HepG2 (cell line): ENCODE measurements at regions not wholly inside any gene's neighbourhood (a gene's known extent, or its start where the extent isn't known, plus 50 kb on each side); places are given as distances from the start of the nearest gene placed in this dataset.

Experiments used
- ATAC-seq: fragments of 200-7000 bp; cut with Tn5 transposase; 3 replicates; pipeline ENCODE4 v1.9.1; 2020; ENCODE audit warnings: mild to moderate bottlenecking, moderate library complexity
- BruUV-seq: library from RNA; stranded (reverse); fragments of 400-500 nt; replicated peaks from 2 replicates; lab custom pipeline; 2021; lab: Mats Ljungman, UMichigan
- CTCF ChIA-PET: fragments of 300-600 bp; formaldehyde crosslinking; extraction: SDS; loops from one replicate; lab custom pipeline; 2021; ENCODE audit warnings: low total read pairs, inconsistent platforms, low intra/inter-chr PET ratio; lab: Yijun Ruan, JAX
- POLR2A ChIA-PET: fragments of 350-600 bp; sonication (Branson Sonifier 250); formaldehyde crosslinking; loops from one replicate; lab custom pipeline; 2020; ENCODE audit warnings: antibody characterized with exemption, inconsistent platforms; lab: Yijun Ruan, JAX
- DNase-seq: peaks from one replicate; pipeline ENCODE4 v3.0.0-alpha.2; 2015; ENCODE audit warnings: low spot score
- FAIRE-seq: peaks from 3 replicates; lab custom pipeline; 2011; peaks lifted over from hg19 to GRCh38; lab: Jason Lieb, UNC
- H2AFZ ChIP-seq: one replicate; pipeline ENCODE4 v1.6.1; 2011; ENCODE audit warnings: low read length, inconsistent platforms
- H3K27ac ChIP-seq: fragments of 300-600 bp; 3 replicates; pipeline ENCODE4 v1.8.0; 2011; ENCODE audit warnings: mixed run types, mild to moderate bottlenecking, mixed read lengths, low read length, inconsistent platforms; ENCODE audit not compliant: insufficient read depth; ENCODE audit errors: extremely low read length
- H3K27me3 ChIP-seq, 2 experiments: fragments of 200-600 bp in 1 of 2; 2 replicates in 1 of 2; 3 replicates in 1 of 2; pipeline versions ENCODE4 v1.6.0 to v1.8.0; 2011; ENCODE audit warnings: low read length in 2 of 2, mild to moderate bottlenecking in 2 of 2, moderate library complexity in 2 of 2, inconsistent platforms in 1 of 2; ENCODE audit not compliant: insufficient read depth in 2 of 2, control insufficient read depth in 1 of 2
- H3K36me3 ChIP-seq, 2 experiments: fragments of 200-600 bp in 1 of 2; replicated peaks in 1 of 2; 2 replicates in 1 of 2; 3 replicates in 1 of 2; pipeline versions ENCODE4 v1.5.1 to v1.8.0; 2011; ENCODE audit warnings: low read length in 2 of 2, inconsistent platforms in 1 of 2; ENCODE audit not compliant: insufficient read depth in 2 of 2, control insufficient read depth in 1 of 2
- H3K4me1 ChIP-seq: 2 replicates; pipeline ENCODE4 v1.5.1; 2012; ENCODE audit warnings: low read length, inconsistent platforms; ENCODE audit not compliant: insufficient read depth
- H3K4me2 ChIP-seq: 2 replicates; pipeline ENCODE4 v1.6.0; 2011; ENCODE audit warnings: low read depth, low read length, inconsistent platforms
- H3K4me3 ChIP-seq, 3 experiments: fragments of 200-600 bp in 1 of 3; sonication (generic), shearing (Covaris generic) in 1 of 3; replicated peaks in 1 of 3; 2 replicates each; pipeline ENCODE4 v1.5.1; 2011 to 2016; ENCODE audit warnings: low read length in 3 of 3, inconsistent platforms in 2 of 3, low read depth in 2 of 3, mild to moderate bottlenecking in 2 of 3, control low read depth in 1 of 3, mixed read lengths in 1 of 3; ENCODE audit not compliant: insufficient read depth in 1 of 3
- H3K79me2 ChIP-seq: one replicate; pipeline ENCODE4 v1.6.1; 2011; ENCODE audit warnings: low read length, inconsistent platforms; ENCODE audit not compliant: insufficient read depth
- H3K9ac ChIP-seq: 2 replicates; pipeline ENCODE4 v1.6.0; 2011; ENCODE audit warnings: mild to moderate bottlenecking, low read depth, low read length, inconsistent platforms; ENCODE audit not compliant: insufficient read depth
- H3K9me3 ChIP-seq: 2 replicates; pipeline ENCODE4 v1.5.1; 2012; ENCODE audit warnings: mild to moderate bottlenecking, low read length
- H4K20me1 ChIP-seq: 2 replicates; pipeline ENCODE4 v1.6.0; 2011; ENCODE audit warnings: inconsistent platforms, mild to moderate bottlenecking, low read length, moderate library complexity; ENCODE audit not compliant: insufficient read depth
- BHLHE40 ChIP-seq: IDR thresholded peaks from 2 replicates; pipeline ENCODE4 v1.6.1; 2011; ENCODE audit warnings: low read length, improper control_type of control experiment
- CCDC6 ChIP-seq: sonication (generic); formaldehyde crosslinking; IDR thresholded peaks from 2 replicates; pipeline ENCODE4 v1.8.1; 2022; ENCODE audit warnings: mild to moderate bottlenecking, missing genetic modification reagents, moderate library complexity
- ETV6 ChIP-seq: sonication (generic); formaldehyde crosslinking; conservative IDR thresholded peaks from 2 replicates; pipeline ENCODE4 v1.4.0; 2020; ENCODE audit warnings: missing genetic modification reagents
- FOSL1 ChIP-seq: sonication (generic); formaldehyde crosslinking; IDR thresholded peaks from 2 replicates; pipeline ENCODE4 v1.9.0; 2021; ENCODE audit warnings: missing genetic modification reagents, borderline replicate concordance
- KAT7 ChIP-seq: IDR thresholded peaks from 2 replicates; pipeline ENCODE4 v1.6.1; 2018; ENCODE audit warnings: borderline replicate concordance, missing compliant biosample characterization
- SOX6 ChIP-seq, 2 experiments: fragments of 450-650 bp in 1 of 2; sonication (generic) in 1 of 2; formaldehyde crosslinking in 1 of 2; IDR thresholded peaks; 2 replicates each; pipeline versions ENCODE4 v1.4.0 to v1.6.1; 2017 to 2020; ENCODE audit warnings: antibody characterized with exemption in 1 of 2, mild to moderate bottlenecking in 1 of 2, missing genetic modification reagents in 1 of 2
- ZFAT ChIP-seq: sonication (generic); formaldehyde crosslinking; conservative IDR thresholded peaks from 2 replicates; pipeline ENCODE4 v1.8.1; 2023; ENCODE audit warnings: missing genetic modification reagents, inconsistent platforms
- ZNF124 ChIP-seq: sonication (generic); formaldehyde crosslinking; IDR thresholded peaks from 2 replicates; pipeline ENCODE4 v1.4.0; 2020; ENCODE audit warnings: missing genetic modification reagents
- ZNF232 ChIP-seq: sonication (generic); formaldehyde crosslinking; IDR thresholded peaks from 2 replicates; pipeline ENCODE4 v1.4.0; 2020; ENCODE audit warnings: missing genetic modification reagents, borderline replicate concordance
- ZNF260 ChIP-seq: sonication (generic); formaldehyde crosslinking; IDR thresholded peaks from 2 replicates; pipeline ENCODE4 v1.4.0; 2020; ENCODE audit warnings: missing genetic modification reagents, low read depth, mild to moderate bottlenecking, borderline replicate concordance
- ZNF441 ChIP-seq: sonication (generic); formaldehyde crosslinking; IDR thresholded peaks from 2 replicates; pipeline ENCODE4 v1.7.0; 2021; ENCODE audit warnings: missing genetic modification reagents, borderline replicate concordance
- ZNF878 ChIP-seq: sonication (generic); formaldehyde crosslinking; IDR thresholded peaks from 2 replicates; pipeline ENCODE4 v1.8.1; 2023; ENCODE audit warnings: mild to moderate bottlenecking, missing genetic modification reagents, moderate library complexity
- ZSCAN9 ChIP-seq: IDR thresholded peaks from 2 replicates; pipeline ENCODE4 v1.6.1; 2016; ENCODE audit warnings: borderline replicate concordance
- WGBS: methylation state at CpG from one replicate; pipeline ENCODE4 v1.1.6; 2017; ENCODE audit warnings: low lambda C conversion rate; 5-methylcytosine and 5-hydroxymethylcytosine counted together
- in situ Hi-C: cut with HindIII; loops from 2 replicates; pipeline ENCODE4 v1.10.0; 2017; ENCODE audit warnings: low pct_unique_long_range_greater_than_20kb; ENCODE audit not compliant: extremely low pct_ligation_motif_present
- intact Hi-C: fragments of 100-400 bp; cut with micrococcal nuclease; formaldehyde crosslinking; loops from one replicate; pipeline ENCODE4 v1.10.0; 2022; ENCODE audit not compliant: unreplicated experiment
- TF ChIP-seq, protein P1 (sequence below): sonication (generic); formaldehyde crosslinking; IDR thresholded peaks from 2 replicates; pipeline ENCODE4 v1.9.0; 2021; ENCODE audit warnings: missing genetic modification reagents, mild to moderate bottlenecking, borderline replicate concordance
- TF ChIP-seq, protein P2 (sequence below): sonication (generic); formaldehyde crosslinking; IDR thresholded peaks from 2 replicates; pipeline ENCODE4 v1.5.0; 2020; ENCODE audit warnings: mild to moderate bottlenecking, missing genetic modification reagents, moderate library complexity
- TF ChIP-seq, protein P3 (sequence below): sonication (generic); formaldehyde crosslinking; IDR thresholded peaks from 2 replicates; pipeline ENCODE4 v1.5.0; 2020; ENCODE audit warnings: missing genetic modification reagents
- TF ChIP-seq, protein P4 (sequence below): sonication (generic); formaldehyde crosslinking; conservative IDR thresholded peaks from 2 replicates; pipeline ENCODE4 v1.4.0; 2020; ENCODE audit warnings: missing genetic modification reagents
- TF ChIP-seq, protein P5 (sequence below): sonication (generic); formaldehyde crosslinking; IDR thresholded peaks from 2 replicates; pipeline ENCODE4 v1.4.0; 2020; ENCODE audit warnings: mild to moderate bottlenecking, missing genetic modification reagents

DNA sequence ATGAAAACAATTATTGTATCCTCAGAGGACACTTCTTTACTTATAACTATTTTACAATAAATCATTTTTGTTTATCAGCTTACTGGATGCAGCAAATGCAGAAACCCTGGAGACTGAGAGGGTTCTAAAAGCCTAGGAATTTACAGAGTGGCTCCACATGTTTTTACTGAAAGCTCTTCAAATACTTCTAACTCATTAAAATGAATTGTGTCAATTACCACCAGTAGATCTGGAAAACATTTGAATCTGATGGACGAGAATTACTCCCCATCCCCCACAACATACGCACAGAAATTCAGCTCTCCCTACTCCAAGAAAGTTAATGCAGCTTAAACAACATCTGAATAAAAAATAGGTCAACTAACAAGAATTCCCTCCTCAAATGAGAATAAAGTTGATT, 319.8 kb upstream of the FIGN start:
- Histone ChIP-seq H3K79me2 (no peaks in the 10 kb centered on the region), H3K4me2 (no peak overlapping the region), H3K27me3 (no peaks in the 10 kb centered on the region), H3K36me3 (no peaks in the 10 kb centered on the region), H2AFZ (no peak overlapping the region), H3K4me1 (no peaks in the 10 kb centered on the region), H3K9ac (no peak overlapping the region), H4K20me1 (no peaks in the 10 kb centered on the region), H3K4me3 (no peak overlapping the region), H3K9me3 (no peaks in the 10 kb centered on the region), H3K27ac (no peak overlapping the region)
- intact Hi-C loops: no loop called here
- ChIA-PET POLR2A (no interaction called here), CTCF (no interaction called here)
- no peak for ATAC-seq
- no TSS peak for BruUV-seq
- no peak for FAIRE-seq
- DNase-seq: no peak
- WGBS: 39% methylated on average over 2 of the region's 2 CpGs
- TF ChIP-seq ZNF232 (no peak), SOX6 (IDR thresholded peaks at IDR 0.05) (no peak), SOX6 (CRISPR knock-in tag; IDR thresholded peaks at IDR 0.05) (no peak), ZNF441 (CRISPR knock-in tag) (no peak), ZNF878 (CRISPR knock-in tag) (no peak), ZNF260 (no peak), CCDC6 (CRISPR knock-in tag) (no peak), ZFAT (no peak), KAT7 (CRISPR knock-in tag) (no peak), FOSL1 (CRISPR knock-in tag) (no peak), ETV6 (CRISPR knock-in tag) (no peak), BHLHE40 (no peak), ZSCAN9 (CRISPR knock-in tag) (no peak), ZNF124 (no peak)
- TF ChIP-seq, protein P1, sequence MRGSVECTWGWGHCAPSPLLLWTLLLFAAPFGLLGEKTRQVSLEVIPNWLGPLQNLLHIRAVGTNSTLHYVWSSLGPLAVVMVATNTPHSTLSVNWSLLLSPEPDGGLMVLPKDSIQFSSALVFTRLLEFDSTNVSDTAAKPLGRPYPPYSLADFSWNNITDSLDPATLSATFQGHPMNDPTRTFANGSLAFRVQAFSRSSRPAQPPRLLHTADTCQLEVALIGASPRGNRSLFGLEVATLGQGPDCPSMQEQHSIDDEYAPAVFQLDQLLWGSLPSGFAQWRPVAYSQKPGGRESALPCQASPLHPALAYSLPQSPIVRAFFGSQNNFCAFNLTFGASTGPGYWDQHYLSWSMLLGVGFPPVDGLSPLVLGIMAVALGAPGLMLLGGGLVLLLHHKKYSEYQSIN (CRISPR knock-in tag): no peak
- TF ChIP-seq, protein P2, sequence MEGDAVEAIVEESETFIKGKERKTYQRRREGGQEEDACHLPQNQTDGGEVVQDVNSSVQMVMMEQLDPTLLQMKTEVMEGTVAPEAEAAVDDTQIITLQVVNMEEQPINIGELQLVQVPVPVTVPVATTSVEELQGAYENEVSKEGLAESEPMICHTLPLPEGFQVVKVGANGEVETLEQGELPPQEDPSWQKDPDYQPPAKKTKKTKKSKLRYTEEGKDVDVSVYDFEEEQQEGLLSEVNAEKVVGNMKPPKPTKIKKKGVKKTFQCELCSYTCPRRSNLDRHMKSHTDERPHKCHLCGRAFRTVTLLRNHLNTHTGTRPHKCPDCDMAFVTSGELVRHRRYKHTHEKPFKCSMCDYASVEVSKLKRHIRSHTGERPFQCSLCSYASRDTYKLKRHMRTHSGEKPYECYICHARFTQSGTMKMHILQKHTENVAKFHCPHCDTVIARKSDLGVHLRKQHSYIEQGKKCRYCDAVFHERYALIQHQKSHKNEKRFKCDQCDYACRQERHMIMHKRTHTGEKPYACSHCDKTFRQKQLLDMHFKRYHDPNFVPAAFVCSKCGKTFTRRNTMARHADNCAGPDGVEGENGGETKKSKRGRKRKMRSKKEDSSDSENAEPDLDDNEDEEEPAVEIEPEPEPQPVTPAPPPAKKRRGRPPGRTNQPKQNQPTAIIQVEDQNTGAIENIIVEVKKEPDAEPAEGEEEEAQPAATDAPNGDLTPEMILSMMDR (CRISPR knock-in tag): no peak
- TF ChIP-seq, protein P3, sequence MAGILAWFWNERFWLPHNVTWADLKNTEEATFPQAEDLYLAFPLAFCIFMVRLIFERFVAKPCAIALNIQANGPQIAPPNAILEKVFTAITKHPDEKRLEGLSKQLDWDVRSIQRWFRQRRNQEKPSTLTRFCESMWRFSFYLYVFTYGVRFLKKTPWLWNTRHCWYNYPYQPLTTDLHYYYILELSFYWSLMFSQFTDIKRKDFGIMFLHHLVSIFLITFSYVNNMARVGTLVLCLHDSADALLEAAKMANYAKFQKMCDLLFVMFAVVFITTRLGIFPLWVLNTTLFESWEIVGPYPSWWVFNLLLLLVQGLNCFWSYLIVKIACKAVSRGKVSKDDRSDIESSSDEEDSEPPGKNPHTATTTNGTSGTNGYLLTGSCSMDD (CRISPR knock-in tag): no peak
- TF ChIP-seq, protein P4, sequence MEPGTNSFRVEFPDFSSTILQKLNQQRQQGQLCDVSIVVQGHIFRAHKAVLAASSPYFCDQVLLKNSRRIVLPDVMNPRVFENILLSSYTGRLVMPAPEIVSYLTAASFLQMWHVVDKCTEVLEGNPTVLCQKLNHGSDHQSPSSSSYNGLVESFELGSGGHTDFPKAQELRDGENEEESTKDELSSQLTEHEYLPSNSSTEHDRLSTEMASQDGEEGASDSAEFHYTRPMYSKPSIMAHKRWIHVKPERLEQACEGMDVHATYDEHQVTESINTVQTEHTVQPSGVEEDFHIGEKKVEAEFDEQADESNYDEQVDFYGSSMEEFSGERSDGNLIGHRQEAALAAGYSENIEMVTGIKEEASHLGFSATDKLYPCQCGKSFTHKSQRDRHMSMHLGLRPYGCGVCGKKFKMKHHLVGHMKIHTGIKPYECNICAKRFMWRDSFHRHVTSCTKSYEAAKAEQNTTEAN: no peak
- TF ChIP-seq, protein P5, sequence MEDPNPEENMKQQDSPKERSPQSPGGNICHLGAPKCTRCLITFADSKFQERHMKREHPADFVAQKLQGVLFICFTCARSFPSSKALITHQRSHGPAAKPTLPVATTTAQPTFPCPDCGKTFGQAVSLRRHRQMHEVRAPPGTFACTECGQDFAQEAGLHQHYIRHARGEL (CRISPR knock-in tag): no peak
- in situ Hi-C loops: no loop called here
